ENCODE measurements at regions not wholly inside any gene's neighbourhood (a gene's known extent, or its start where the extent isn't known, plus 50 kb on each side); places are given as distances from the start of the nearest gene placed in this dataset.

GRCh38 chr18:4807604-4808293 is 352.6 kb upstream of the DLGAP1 start:
- CTCF ChIA-PET, result no interaction called here
- Histone ChIP-seq H3K27ac (no peak overlapping the region), H3K4me1 (no peaks in the 10 kb centered on the region), H3K4me3 (no peak overlapping the region), H3K9me3 (no peaks in the 10 kb centered on the region), H3K4me2 (no peak overlapping the region)
- no peak for ATAC-seq
- no peak for DNase-seq (ENCODE audit: low read depth in 1 of 2, low spot score in 1 of 2)
- 45% methylated on average over 18 of the region's 18 CpGs for whole genome bisulfite sequencing (ENCODE audit: missing lambda C conversion rate)
- POLR2A ChIA-PET, result no interaction called here
- FAIRE-seq, result no peak
- TF ChIP-seq ATOH8 (CRISPR knock-in tag; IDR thresholded peaks at IDR 0.05; ENCODE audit: low read depth) (no peak), MAFK (IDR thresholded peaks at IDR 0.05; ENCODE audit: partially characterized antibody) (peak; percentile 3), TP53 (CRISPR knock-in tag; IDR thresholded peaks at IDR 0.05) (no peak)
- TF ChIP-seq, protein P1, sequence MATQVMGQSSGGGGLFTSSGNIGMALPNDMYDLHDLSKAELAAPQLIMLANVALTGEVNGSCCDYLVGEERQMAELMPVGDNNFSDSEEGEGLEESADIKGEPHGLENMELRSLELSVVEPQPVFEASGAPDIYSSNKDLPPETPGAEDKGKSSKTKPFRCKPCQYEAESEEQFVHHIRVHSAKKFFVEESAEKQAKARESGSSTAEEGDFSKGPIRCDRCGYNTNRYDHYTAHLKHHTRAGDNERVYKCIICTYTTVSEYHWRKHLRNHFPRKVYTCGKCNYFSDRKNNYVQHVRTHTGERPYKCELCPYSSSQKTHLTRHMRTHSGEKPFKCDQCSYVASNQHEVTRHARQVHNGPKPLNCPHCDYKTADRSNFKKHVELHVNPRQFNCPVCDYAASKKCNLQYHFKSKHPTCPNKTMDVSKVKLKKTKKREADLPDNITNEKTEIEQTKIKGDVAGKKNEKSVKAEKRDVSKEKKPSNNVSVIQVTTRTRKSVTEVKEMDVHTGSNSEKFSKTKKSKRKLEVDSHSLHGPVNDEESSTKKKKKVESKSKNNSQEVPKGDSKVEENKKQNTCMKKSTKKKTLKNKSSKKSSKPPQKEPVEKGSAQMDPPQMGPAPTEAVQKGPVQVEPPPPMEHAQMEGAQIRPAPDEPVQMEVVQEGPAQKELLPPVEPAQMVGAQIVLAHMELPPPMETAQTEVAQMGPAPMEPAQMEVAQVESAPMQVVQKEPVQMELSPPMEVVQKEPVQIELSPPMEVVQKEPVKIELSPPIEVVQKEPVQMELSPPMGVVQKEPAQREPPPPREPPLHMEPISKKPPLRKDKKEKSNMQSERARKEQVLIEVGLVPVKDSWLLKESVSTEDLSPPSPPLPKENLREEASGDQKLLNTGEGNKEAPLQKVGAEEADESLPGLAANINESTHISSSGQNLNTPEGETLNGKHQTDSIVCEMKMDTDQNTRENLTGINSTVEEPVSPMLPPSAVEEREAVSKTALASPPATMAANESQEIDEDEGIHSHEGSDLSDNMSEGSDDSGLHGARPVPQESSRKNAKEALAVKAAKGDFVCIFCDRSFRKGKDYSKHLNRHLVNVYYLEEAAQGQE (IDR thresholded peaks at IDR 0.05), result no peak

DNA sequence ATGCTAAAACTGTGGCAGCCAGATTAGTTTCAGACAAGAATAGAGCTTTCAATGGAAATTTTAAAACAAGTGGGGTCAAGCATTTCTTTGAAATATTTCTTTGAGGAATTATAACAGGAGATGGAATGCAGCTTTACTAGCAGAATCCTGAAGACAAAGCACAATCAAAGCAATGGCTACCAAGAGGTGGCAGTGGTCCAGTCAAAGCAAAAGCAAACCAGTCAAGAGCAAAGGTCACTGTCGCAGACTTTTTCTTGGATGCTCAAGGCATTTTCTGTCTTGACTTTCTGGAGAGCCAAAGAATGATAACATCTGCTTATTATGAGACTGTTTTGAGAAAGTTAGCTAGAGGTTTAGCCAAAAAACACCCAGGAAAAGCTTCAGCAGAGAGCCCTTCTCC is 351.2 kb upstream of the DLGAP1 start:
- no peaks in the 10 kb centered on the region for H3K4me1 ChIP-seq
- no peak for TF ChIP-seq FOSB (CRISPR knock-in tag; IDR thresholded peaks at IDR 0.05)
- no peak for TF ChIP-seq USF2 (IDR thresholded peaks at IDR 0.05)
- TF ChIP-seq RNF2 (IDR thresholded peaks at IDR 0.05; ENCODE audit: borderline replicate concordance, low read depth), result no peak
- no peak for TF ChIP-seq E2F6 (IDR thresholded peaks at IDR 0.05; ENCODE audit: borderline replicate concordance, low read depth)
- TF ChIP-seq TP53 (CRISPR knock-in tag; IDR thresholded peaks at IDR 0.05), result no peak
- TF ChIP-seq FOSL2 (IDR thresholded peaks at IDR 0.05), result no peak
- TF ChIP-seq FOSL2 (CRISPR knock-in tag; IDR thresholded peaks at IDR 0.05), result no peak
- TF ChIP-seq RFX5 (IDR thresholded peaks at IDR 0.05), result no peak
- TF ChIP-seq MAZ (IDR thresholded peaks at IDR 0.05; ENCODE audit: borderline replicate concordance, low read depth, low read length), result no peak
- FAIRE-seq (no peak), DNase-seq (ENCODE audit: low read depth in 1 of 2, low spot score in 1 of 2) (no peak), ATAC-seq (no peak)
- no peak overlapping the region for H3K4me2 ChIP-seq
- no peak overlapping the region for H3K4me3 ChIP-seq
- H3K27ac ChIP-seq, result no peak overlapping the region
- CTCF ChIA-PET, result no interaction called here
- POLR2A ChIA-PET, result no interaction called here
- no peaks in the 10 kb centered on the region for H3K9me3 ChIP-seq
- 10% methylated on average over 1 of the region's 1 CpG for WGBS (ENCODE audit: missing lambda C conversion rate)

GRCh38 chr18:4802296-4802695 is 347.2 kb upstream of the DLGAP1 start:
- TF ChIP-seq EP300 (IDR thresholded peaks at IDR 0.05), result no peak
- no peak for ATAC-seq
- FAIRE-seq, result no peak
- no peak for DNase-seq (ENCODE audit: low read depth in 1 of 2, low spot score in 1 of 2)
- Histone ChIP-seq H3K9me3 (no peaks in the 10 kb centered on the region), H3K4me2 (no peak overlapping the region), H3K27ac (no peak overlapping the region), H3K4me1 (no peaks in the 10 kb centered on the region), H3K4me3 (no peak overlapping the region)
- CTCF ChIA-PET, result no interaction called here
- POLR2A ChIA-PET, result no interaction called here
- WGBS (ENCODE audit: missing lambda C conversion rate), result 0% methylated on average over 2 of the region's 2 CpGs

DNA sequence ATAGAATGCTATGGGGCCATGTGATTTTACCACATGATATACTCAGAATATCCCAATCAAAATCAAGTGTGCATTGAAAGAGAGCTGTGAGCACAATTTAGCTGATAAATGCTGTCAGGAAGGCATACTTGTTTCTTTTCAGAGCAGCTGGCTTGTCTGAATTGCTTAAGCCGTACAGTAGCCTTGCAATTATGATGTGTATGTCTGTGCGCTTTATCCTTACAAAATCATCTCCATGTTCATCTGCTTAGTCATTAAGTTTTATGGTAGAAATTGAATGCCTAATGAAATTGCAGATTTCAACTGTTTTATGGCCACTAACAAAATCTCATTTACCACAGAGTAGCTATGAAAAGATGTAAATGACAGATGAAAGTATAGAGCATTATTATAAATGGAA is 346.0 kb upstream of the DLGAP1 start:
- CTCF ChIA-PET, result no interaction called here

More for the DNA sequence above, 346.0 kb upstream of the DLGAP1 start:
- no peaks in the 10 kb centered on the region for H3K9me3 ChIP-seq
- POLR2A ChIA-PET, result no interaction called here
- no peak overlapping the region for H3K27ac ChIP-seq
- DNase-seq (ENCODE audit: low read depth in 1 of 2, low spot score in 1 of 2) (no peak), FAIRE-seq (no peak), ATAC-seq (no peak)
- H3K4me1 ChIP-seq, result no peaks in the 10 kb centered on the region
- no peak overlapping the region for H3K4me2 ChIP-seq
- 55% methylated on average over 2 of the region's 2 CpGs for whole genome bisulfite sequencing (ENCODE audit: missing lambda C conversion rate)
- H3K4me3 ChIP-seq, result no peak overlapping the region
- no peak for TF ChIP-seq HDAC2 (IDR thresholded peaks at IDR 0.05)

Data from A549 (cell line).